ENCODE measurements at regions not wholly inside any gene's neighbourhood (a gene's known extent, or its start where the extent isn't known, plus 50 kb on each side); places are given as distances from the start of the nearest gene placed in this dataset.

GRCh38 chr7:67455508-67455907 lies 458.9 kb downstream of the TYW1 start:
- TF ChIP-seq POLR2AphosphoS5 (IDR thresholded peaks at IDR 0.05; ENCODE audit: borderline replicate concordance, low read depth, low read length) (no peak), EZH2 (IDR thresholded peaks at IDR 0.05) (no peak)
